SK-N-SH (cell line): ENCODE measurements at regions not wholly inside any gene's neighbourhood (a gene's known extent, or its start where the extent isn't known, plus 50 kb on each side); places are given as distances from the start of the nearest gene placed in this dataset.

Experiments
- CTCF ChIA-PET: fragments of 300-600, 350-600 bp; formaldehyde crosslinking; extraction: SDS; loops from one replicate; lab custom pipeline; 2021; lab: Yijun Ruan, JAX
- POLR2A ChIA-PET: fragments of 350-600 bp; sonication (Branson Sonifier 250); formaldehyde crosslinking; extraction: SDS; loops from one replicate; lab custom pipeline; 2020; ENCODE audit warnings: antibody characterized with exemption, inconsistent platforms; lab: Yijun Ruan, JAX
- DNase-seq: peaks from one replicate; pipeline ENCODE4 v3.0.0; 2012
- H2AFZ ChIP-seq: fragments of 200-600 bp; sonication (generic); 2 replicates; pipeline ENCODE4 v1.8.1; 2016; ENCODE audit warnings: antibody characterized with exemption, mild to moderate bottlenecking, low read depth
- H3F3A ChIP-seq: fragments of 200-600 bp; sonication (generic); replicated peaks from 2 replicates; pipeline ENCODE3; 2016; ENCODE audit warnings: antibody characterized with exemption, mild to moderate bottlenecking; ENCODE audit not compliant: insufficient read depth
- H3K27ac ChIP-seq, 2 experiments: fragments of 200-500 bp in 1 of 2; fragments of 200-600 bp in 1 of 2; sonication (Bioruptor generic) in 1 of 2; sonication (generic), shearing (Covaris generic) in 1 of 2; 2 replicates each; pipeline versions ENCODE4 v1.5.1 to v1.6.1; 2014 to 2016; ENCODE audit warnings: low read depth in 2 of 2, inconsistent platforms in 1 of 2, low read length in 1 of 2, mild to moderate bottlenecking in 1 of 2, mixed read lengths in 1 of 2
- H3K27me3 ChIP-seq: fragments of 200-600 bp; sonication (generic), shearing (Covaris generic); 2 replicates; pipeline ENCODE4 v1.6.1; 2016; ENCODE audit warnings: mixed run types; ENCODE audit not compliant: insufficient read depth
- H3K36me3 ChIP-seq, 2 experiments: fragments of 200-500 bp in 1 of 2; fragments of 200-600 bp in 1 of 2; sonication (Bioruptor generic) in 1 of 2; sonication (generic) in 1 of 2; replicated peaks in 1 of 2; 2 replicates each; pipeline versions ENCODE3 to v1.5.1; 2014 to 2016; ENCODE audit warnings: low read length in 1 of 2, mild to moderate bottlenecking in 1 of 2; ENCODE audit not compliant: insufficient read depth in 2 of 2, control insufficient read depth in 1 of 2
- H3K4me1 ChIP-seq, 2 experiments: fragments of 200-500 bp in 1 of 2; fragments of 200-600 bp in 1 of 2; sonication (Bioruptor generic) in 1 of 2; sonication (generic), shearing (Covaris generic) in 1 of 2; 2 replicates each; pipeline versions ENCODE4 v1.5.1 to v1.6.1; 2014 to 2016; ENCODE audit warnings: low read depth in 1 of 2, low read length in 1 of 2, mixed run types in 1 of 2; ENCODE audit not compliant: insufficient read depth in 2 of 2, control insufficient read depth in 1 of 2
- H3K4me2 ChIP-seq: fragments of 200-600 bp; sonication (generic), shearing (Covaris generic); 2 replicates; pipeline ENCODE4 v1.6.1; 2017; ENCODE audit warnings: mixed run types
- H3K4me3 ChIP-seq, 2 experiments: fragments of 200-500 bp in 1 of 2; fragments of 200-600 bp in 1 of 2; sonication (Bioruptor generic) in 1 of 2; sonication (generic), shearing (Covaris generic) in 1 of 2; 2 replicates each; pipeline versions ENCODE4 v1.5.1 to v1.8.1; 2014 to 2016; ENCODE audit warnings: low read depth in 2 of 2, inconsistent platforms in 1 of 2, low read length in 1 of 2, mild to moderate bottlenecking in 1 of 2, mixed read lengths in 1 of 2, moderate library complexity in 1 of 2
- H3K79me2 ChIP-seq: fragments of 200-600 bp; sonication (generic); 2 replicates; pipeline ENCODE4 v1.8.1; 2017; ENCODE audit warnings: mild to moderate bottlenecking; ENCODE audit not compliant: insufficient read depth
- H3K9ac ChIP-seq: fragments of 200-600 bp; sonication (generic); 2 replicates; pipeline ENCODE4 v1.6.1; 2017; ENCODE audit warnings: mixed run types
- H3K9me2 ChIP-seq: fragments of 200-600 bp; sonication (generic); 2 replicates; pipeline ENCODE4 v1.6.1; 2017; ENCODE audit warnings: mixed run types
- H3K9me3 ChIP-seq: fragments of 200-600 bp; sonication (generic); 2 replicates; pipeline ENCODE4 v1.6.1; 2017; ENCODE audit warnings: mixed run types, mild to moderate bottlenecking, moderate library complexity
- H4K20me1 ChIP-seq: fragments of 200-600 bp; sonication (generic); 2 replicates; pipeline ENCODE4 v1.6.1; 2017; ENCODE audit warnings: mild to moderate bottlenecking, mixed run types; ENCODE audit not compliant: insufficient read depth
- EZH2phosphoT487 ChIP-seq: fragments of 200-600 bp; sonication (generic); IDR thresholded peaks from 2 replicates; pipeline ENCODE4 v1.6.1; 2017; ENCODE audit warnings: low read depth, mixed run types, mild to moderate bottlenecking, antibody characterized with exemption, moderate library complexity, borderline replicate concordance
- FOSL2 ChIP-seq: IDR thresholded peaks from 2 replicates; pipeline ENCODE4 v1.4.0; 2012; ENCODE audit warnings: low read depth, mild to moderate bottlenecking, moderate library complexity, borderline replicate concordance
- GABPA ChIP-seq: IDR thresholded peaks from 2 replicates; pipeline ENCODE4 v1.4.0; 2012; ENCODE audit warnings: low read depth, mild to moderate bottlenecking
- GATA2 ChIP-seq: sonication (generic); formaldehyde crosslinking; IDR thresholded peaks from 2 replicates; pipeline ENCODE4 v1.5.0; 2020; ENCODE audit warnings: mild to moderate bottlenecking, missing genetic modification reagents
- MXI1 ChIP-seq: IDR thresholded peaks from 2 replicates; pipeline ENCODE4 v1.6.1; 2012; ENCODE audit warnings: mild to moderate bottlenecking, low read depth, low read length, improper control_type of control experiment
- POLR2AphosphoS5 ChIP-seq: IDR thresholded peaks from 2 replicates; pipeline ENCODE4 v1.6.1; 2012; ENCODE audit warnings: low read depth, low read length
- REST ChIP-seq: IDR thresholded peaks from 2 replicates; pipeline ENCODE4 v1.6.1; 2012; ENCODE audit warnings: mild to moderate bottlenecking, low read depth, low read length, moderate library complexity
- RFX5 ChIP-seq: IDR thresholded peaks from 2 replicates; pipeline ENCODE4 v1.6.1; 2012; ENCODE audit warnings: mild to moderate bottlenecking, improper control_type of control experiment, low read length
- SMC3 ChIP-seq: IDR thresholded peaks from 2 replicates; pipeline ENCODE4 v1.6.1; 2012; ENCODE audit warnings: low read depth, low read length, improper control_type of control experiment
- WGBS: methylation state at CpG from one replicate; pipeline ENCODE4 v1.1.6; 2017; ENCODE audit warnings: low lambda C conversion rate; 5-methylcytosine and 5-hydroxymethylcytosine counted together
- TF ChIP-seq, protein P1 (sequence below): IDR thresholded peaks from 2 replicates; pipeline ENCODE4 v1.4.0; 2012; ENCODE audit warnings: low read depth, borderline replicate concordance
- TF ChIP-seq, protein P2 (sequence below): IDR thresholded peaks from 2 replicates; pipeline ENCODE4; 2012

GRCh38 chr7:47104206-47104549 lies 477.7 kb downstream of the TNS3 start:
- Histone ChIP-seq H3K36me3 (no peaks in the 10 kb centered on the region), H2AFZ (no peak overlapping the region), H3K9me3 (no peaks in the 10 kb centered on the region), H3K79me2 (no peaks in the 10 kb centered on the region), H3F3A (no peaks in the 10 kb centered on the region), H3K9me2 (no peaks in the 10 kb centered on the region), H3K4me1 (no peaks in the 10 kb centered on the region), H3K4me2 (no peak overlapping the region), H4K20me1 (no peaks in the 10 kb centered on the region), H3K9ac (no peak overlapping the region), H3K4me3 (no peak overlapping the region), H3K27ac (no peak overlapping the region), H3K27me3 (no peaks in the 10 kb centered on the region)
- TF ChIP-seq FOSL2: no peak
- TF ChIP-seq GABPA: no peak
- TF ChIP-seq RFX5: no peak
- TF ChIP-seq, protein P1, sequence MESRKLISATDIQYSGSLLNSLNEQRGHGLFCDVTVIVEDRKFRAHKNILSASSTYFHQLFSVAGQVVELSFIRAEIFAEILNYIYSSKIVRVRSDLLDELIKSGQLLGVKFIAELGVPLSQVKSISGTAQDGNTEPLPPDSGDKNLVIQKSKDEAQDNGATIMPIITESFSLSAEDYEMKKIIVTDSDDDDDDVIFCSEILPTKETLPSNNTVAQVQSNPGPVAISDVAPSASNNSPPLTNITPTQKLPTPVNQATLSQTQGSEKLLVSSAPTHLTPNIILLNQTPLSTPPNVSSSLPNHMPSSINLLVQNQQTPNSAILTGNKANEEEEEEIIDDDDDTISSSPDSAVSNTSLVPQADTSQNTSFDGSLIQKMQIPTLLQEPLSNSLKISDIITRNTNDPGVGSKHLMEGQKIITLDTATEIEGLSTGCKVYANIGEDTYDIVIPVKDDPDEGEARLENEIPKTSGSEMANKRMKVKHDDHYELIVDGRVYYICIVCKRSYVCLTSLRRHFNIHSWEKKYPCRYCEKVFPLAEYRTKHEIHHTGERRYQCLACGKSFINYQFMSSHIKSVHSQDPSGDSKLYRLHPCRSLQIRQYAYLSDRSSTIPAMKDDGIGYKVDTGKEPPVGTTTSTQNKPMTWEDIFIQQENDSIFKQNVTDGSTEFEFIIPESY: no peak
- no peak for TF ChIP-seq MXI1
- no peak for TF ChIP-seq EZH2phosphoT487
- TF ChIP-seq, protein P2, sequence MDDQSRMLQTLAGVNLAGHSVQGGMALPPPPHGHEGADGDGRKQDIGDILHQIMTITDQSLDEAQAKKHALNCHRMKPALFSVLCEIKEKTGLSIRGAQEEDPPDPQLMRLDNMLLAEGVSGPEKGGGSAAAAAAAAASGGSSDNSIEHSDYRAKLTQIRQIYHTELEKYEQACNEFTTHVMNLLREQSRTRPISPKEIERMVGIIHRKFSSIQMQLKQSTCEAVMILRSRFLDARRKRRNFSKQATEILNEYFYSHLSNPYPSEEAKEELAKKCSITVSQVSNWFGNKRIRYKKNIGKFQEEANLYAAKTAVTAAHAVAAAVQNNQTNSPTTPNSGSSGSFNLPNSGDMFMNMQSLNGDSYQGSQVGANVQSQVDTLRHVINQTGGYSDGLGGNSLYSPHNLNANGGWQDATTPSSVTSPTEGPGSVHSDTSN: no peak
- no peak for TF ChIP-seq REST
- no peak for TF ChIP-seq GATA2 (CRISPR knock-in tag)
- no peak for TF ChIP-seq POLR2AphosphoS5
- TF ChIP-seq SMC3: no peak
- POLR2A ChIA-PET: no interaction called here
- CTCF ChIA-PET: no interaction called here
- WGBS: 47% methylated on average over 4 of the region's 4 CpGs
- no peak for DNase-seq
